Nephron (organoid): ENCODE measurements at regions not wholly inside any gene's neighbourhood (a gene's known extent, or its start where the extent isn't known, plus 50 kb on each side); places are given as distances from the start of the nearest gene placed in this dataset.
A peak's percentile ranks its signal among the peaks of the same experiment; 100 is the strongest.

Experiments
- H3K27ac Mint-ChIP-seq, 3 experiments: 2 replicates each; pipeline ENCODE4 v1.8.0; 2020; ENCODE audit warnings: mixed read lengths in 3 of 3, mild to moderate bottlenecking in 2 of 3, moderate library complexity in 1 of 3
- H3K27me3 Mint-ChIP-seq: 2 replicates; pipeline ENCODE4 v1.8.0; 2021; ENCODE audit warnings: low read depth, mild to moderate bottlenecking, moderate library complexity, mixed read lengths
- H3K36me3 Mint-ChIP-seq: 2 replicates; pipeline ENCODE4 v1.8.0; 2020; ENCODE audit warnings: low read depth, mixed read lengths
- H3K4me1 Mint-ChIP-seq: 2 replicates; pipeline ENCODE4 v1.8.0; 2020; ENCODE audit warnings: mixed read lengths
- H3K4me3 Mint-ChIP-seq, 3 experiments: 2 replicates each; pipeline ENCODE4 v1.8.0; 2020; ENCODE audit warnings: mild to moderate bottlenecking in 3 of 3, mixed read lengths in 3 of 3, moderate library complexity in 2 of 3
- H3K9me3 Mint-ChIP-seq: 2 replicates; pipeline ENCODE4 v1.8.0; 2020; ENCODE audit warnings: mixed read lengths
- CTCF ChIP-seq, 3 experiments: fragments of 200-600 bp; sonication (generic); IDR thresholded peaks; one replicate each; pipeline ENCODE4 v1.5.0; 2021; ENCODE audit warnings: antibody characterized with exemption in 3 of 3; ENCODE audit not compliant: unreplicated experiment in 3 of 3

DNA sequence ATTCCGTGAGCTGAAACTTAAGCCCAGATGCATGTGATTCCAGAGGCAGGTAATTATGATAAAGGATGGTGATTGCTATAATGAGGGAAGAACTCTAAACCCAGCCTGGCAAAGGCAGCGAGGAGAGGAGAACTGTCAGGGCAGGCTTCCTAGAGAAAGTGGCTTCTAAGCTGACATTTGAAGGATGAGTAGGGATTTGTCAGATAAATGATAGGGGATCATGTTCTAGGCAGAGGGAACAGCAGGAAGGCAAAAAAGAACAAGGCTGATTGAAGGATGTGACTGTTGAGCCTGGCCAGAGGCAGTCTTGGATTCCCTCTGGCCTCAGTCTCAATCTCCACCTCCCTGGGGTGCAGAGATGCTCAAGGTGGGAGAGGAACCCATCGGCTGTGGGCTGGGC is 146.4 kb upstream of the POU3F1 start:
- TF ChIP-seq CTCF (IDR thresholded peaks at IDR 0.05; ENCODE audit: unreplicated experiment in 3 of 3), result no peak
- Mint-ChIP-seq H3K4me3 (no peak overlapping the region), H3K4me1 (peaks cover 50% of the 10 kb centered on the region), H3K27ac (peak overlapping the region in 1 of 3 experiments; percentile 37), H3K36me3 (no peaks in the 10 kb centered on the region), H3K9me3 (peaks cover 11% of the 10 kb centered on the region), H3K27me3 (peaks cover 44% of the 10 kb centered on the region)

GRCh38 chr1:38191461-38191860 is 144.9 kb upstream of the POU3F1 start:
- H3K4me3 Mint-ChIP-seq, result peak overlapping the region in 2 of 3 experiments; percentile 9 to 17

DNA sequence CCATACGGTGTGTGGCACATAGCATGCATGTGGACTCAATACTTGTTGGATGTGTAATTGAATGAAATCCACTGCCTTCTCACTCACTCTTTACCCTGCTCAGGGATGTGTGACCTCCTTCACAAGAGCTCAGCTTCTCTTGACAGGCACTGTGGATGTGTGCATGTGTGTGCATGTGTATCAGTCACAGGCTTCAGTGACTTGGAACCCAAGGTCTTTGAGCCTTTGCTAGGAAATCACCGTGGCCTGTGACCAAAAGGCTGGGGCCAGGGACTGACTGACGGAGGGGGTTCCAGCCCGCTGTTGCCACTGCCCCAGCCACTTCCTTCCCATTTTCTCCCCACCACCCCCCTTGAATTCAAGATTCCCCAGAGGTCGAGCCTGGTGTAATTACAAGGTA is 144.4 kb upstream of the POU3F1 start:
- H3K36me3 Mint-ChIP-seq, result no peaks in the 10 kb centered on the region
- H3K4me3 Mint-ChIP-seq, result no peak overlapping the region
- peaks cover 47% of the 10 kb centered on the region for H3K4me1 Mint-ChIP-seq
- no peak for TF ChIP-seq CTCF (IDR thresholded peaks at IDR 0.05; ENCODE audit: unreplicated experiment in 3 of 3)
- peak overlapping the region; percentile 65 to 92 (median 85) for H3K27ac Mint-ChIP-seq
- H3K9me3 Mint-ChIP-seq, result peaks cover 11% of the 10 kb centered on the region
- peaks cover 49% of the 10 kb centered on the region for H3K27me3 Mint-ChIP-seq

More at GRCh38 chr1:38191461-38191860, 144.9 kb upstream of the POU3F1 start:
- H3K27me3 Mint-ChIP-seq, result peaks cover 51% of the 10 kb centered on the region
- H3K4me1 Mint-ChIP-seq, result peaks cover 47% of the 10 kb centered on the region
- no peaks in the 10 kb centered on the region for H3K36me3 Mint-ChIP-seq
- peak overlapping the region; percentile 65 to 92 (median 85) for H3K27ac Mint-ChIP-seq
- no peak for TF ChIP-seq CTCF (IDR thresholded peaks at IDR 0.05; ENCODE audit: unreplicated experiment in 3 of 3)
- peaks cover 11% of the 10 kb centered on the region for H3K9me3 Mint-ChIP-seq

DNA sequence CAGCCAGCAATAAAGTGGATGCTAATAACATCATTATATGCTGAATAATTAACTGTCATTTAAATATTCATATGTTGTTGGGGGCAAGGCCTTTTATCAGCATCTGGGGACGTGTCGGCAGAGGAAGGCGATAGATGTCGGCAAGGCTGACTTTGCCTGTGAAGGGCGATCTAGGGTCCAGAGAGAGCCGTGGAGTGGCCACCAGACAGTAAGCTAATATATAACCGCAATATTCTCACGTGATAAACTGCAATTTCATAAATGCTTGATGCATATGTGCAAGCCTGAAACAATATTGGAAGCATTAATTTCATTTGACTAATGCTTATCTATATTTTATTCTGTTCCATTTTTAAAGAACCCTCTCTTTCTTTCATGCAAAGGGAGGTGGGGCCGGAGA is 141.0 kb upstream of the POU3F1 start:
- Mint-ChIP-seq H3K9me3 (peaks cover 11% of the 10 kb centered on the region), H3K36me3 (no peaks in the 10 kb centered on the region), H3K4me1 (peaks cover 28% of the 10 kb centered on the region), H3K4me3 (no peak overlapping the region), H3K27me3 (peaks cover 48% of the 10 kb centered on the region), H3K27ac (no peak overlapping the region)
- TF ChIP-seq CTCF (IDR thresholded peaks at IDR 0.05; ENCODE audit: unreplicated experiment in 3 of 3), result no peak

- no peak for TF ChIP-seq CTCF (IDR thresholded peaks at IDR 0.05; ENCODE audit: unreplicated experiment in 3 of 3)
- H3K4me1 Mint-ChIP-seq, result peaks cover 21% of the 10 kb centered on the region
- H3K27me3 Mint-ChIP-seq, result peaks cover 48% of the 10 kb centered on the region
- H3K4me3 Mint-ChIP-seq, result no peak overlapping the region
- H3K9me3 Mint-ChIP-seq, result peaks cover 11% of the 10 kb centered on the region
- peak overlapping the region in 1 of 3 experiments; percentile 10 for H3K27ac Mint-ChIP-seq
- H3K36me3 Mint-ChIP-seq, result no peaks in the 10 kb centered on the region
Observed at GRCh38 chr1:38186566-38186965, 140.0 kb upstream of the POU3F1 start.

DNA sequence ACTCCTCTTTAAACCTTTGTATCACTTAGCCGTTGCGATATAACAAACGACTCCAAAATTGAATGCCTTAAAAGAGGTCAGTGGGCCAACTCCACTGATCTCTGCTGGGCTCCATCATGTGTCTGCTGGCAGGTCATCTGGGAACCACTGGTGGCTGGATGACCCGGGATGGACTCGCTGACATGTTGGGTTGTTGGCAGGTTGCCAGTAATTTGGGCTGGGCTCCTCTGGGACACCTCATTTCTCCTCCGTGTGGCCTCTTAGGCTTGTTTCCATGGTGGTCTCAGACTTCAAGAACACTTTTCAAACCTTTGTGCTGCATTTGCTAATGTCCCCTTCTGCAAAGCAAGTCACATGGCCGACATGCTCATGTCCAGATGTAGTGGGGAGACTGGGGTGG is 139.3 kb upstream of the POU3F1 start:
- Mint-ChIP-seq H3K4me3 (no peak overlapping the region), H3K9me3 (peaks cover 12% of the 10 kb centered on the region), H3K36me3 (no peaks in the 10 kb centered on the region), H3K4me1 (peaks cover 16% of the 10 kb centered on the region), H3K27me3 (peaks cover 45% of the 10 kb centered on the region), H3K27ac (no peak overlapping the region)
- no peak for TF ChIP-seq CTCF (IDR thresholded peaks at IDR 0.05; ENCODE audit: unreplicated experiment in 3 of 3)
